ENCODE measurements at regions not wholly inside any gene's neighbourhood (a gene's known extent, or its start where the extent isn't known, plus 50 kb on each side); places are given as distances from the start of the nearest gene placed in this dataset.
A peak's percentile ranks its signal among the peaks of the same experiment; 100 is the strongest.

GRCh38 chr18:56171848-56172247 is 466.5 kb downstream of the TXNL1 start:
- Histone ChIP-seq H3K9ac (ENCODE audit: low read length) (no peak overlapping the region), H3K4me2 (ENCODE audit: low read length) (no peak overlapping the region), H3K56ac (ENCODE audit: low read length) (no peak overlapping the region), H3K27ac (ENCODE audit: low read depth, low read length) (no peak overlapping the region), H3K4me1 (ENCODE audit: control insufficient read depth, low read depth, low read length) (peaks cover 5% of the 10 kb centered on the region), H3K79me1 (ENCODE audit: low read length) (no peaks in the 10 kb centered on the region), H3K18ac (ENCODE audit: low read length) (peak overlapping the region; percentile 39), H3K36me3 (ENCODE audit: control insufficient read depth, insufficient read depth, low read length) (no peaks in the 10 kb centered on the region), H3K4me3 (ENCODE audit: low read length) (no peak overlapping the region), H3K27me3 (ENCODE audit: insufficient read depth, low read length, poor library complexity) (no peaks in the 10 kb centered on the region), H3K23ac (ENCODE audit: low read length) (no peak overlapping the region), H2BK120ac (ENCODE audit: low read depth, low read length) (no peak overlapping the region), H2AK5ac (ENCODE audit: low read length) (no peak overlapping the region), H4K5ac (ENCODE audit: low read length) (no peak overlapping the region), H3K79me2 (ENCODE audit: control insufficient read depth, insufficient read depth, low read length) (no peaks in the 10 kb centered on the region), H4K8ac (ENCODE audit: low read depth, low read length) (no peak overlapping the region), H3K4ac (ENCODE audit: low read depth, low read length) (no peak overlapping the region), H2BK15ac (replicated peaks; ENCODE audit: low read depth) (no peak overlapping the region), H2BK5ac (ENCODE audit: low read length) (no peak overlapping the region)
- DNase-seq = peak; percentile 15
- no CpG with 5 or more reads among the region's 2 CpGs for WGBS (ENCODE audit: extremely low coverage, insufficient coverage, low lambda C conversion rate)

- no CpG with 5 or more reads among the region's 5 CpGs for WGBS (ENCODE audit: extremely low coverage, insufficient coverage, low lambda C conversion rate)
- no peak overlapping the region for H2BK120ac ChIP-seq (ENCODE audit: low read depth, low read length)
- H3K27ac ChIP-seq (ENCODE audit: low read depth, low read length) = peak overlapping the region; percentile 74
- H2BK5ac ChIP-seq (ENCODE audit: low read length) = no peak overlapping the region
- H3K79me1 ChIP-seq (ENCODE audit: low read length) = no peaks in the 10 kb centered on the region
- DNase-seq = peak; percentile 90
- no peak overlapping the region for H4K5ac ChIP-seq (ENCODE audit: low read length)
- no peak overlapping the region for H3K23ac ChIP-seq (ENCODE audit: low read length)
- H3K36me3 ChIP-seq (ENCODE audit: control insufficient read depth, insufficient read depth, low read length) = no peaks in the 10 kb centered on the region
- no peak overlapping the region for H3K4ac ChIP-seq (ENCODE audit: low read depth, low read length)
- no peak overlapping the region for H2AK5ac ChIP-seq (ENCODE audit: low read length)
- H3K79me2 ChIP-seq (ENCODE audit: control insufficient read depth, insufficient read depth, low read length) = no peaks in the 10 kb centered on the region
- H3K4me2 ChIP-seq (ENCODE audit: low read length) = no peak overlapping the region
- no peak overlapping the region for H3K9ac ChIP-seq (ENCODE audit: low read length)
- peak overlapping the region; percentile 84 for H3K18ac ChIP-seq (ENCODE audit: low read length)
- H4K8ac ChIP-seq (ENCODE audit: low read depth, low read length) = peak overlapping the region; percentile 39
- no peak overlapping the region for H3K4me3 ChIP-seq (ENCODE audit: low read length)
- peak overlapping the region; percentile 44 for H3K56ac ChIP-seq (ENCODE audit: low read length)
- no peak overlapping the region for H2BK15ac ChIP-seq (replicated peaks; ENCODE audit: low read depth)
- H3K27me3 ChIP-seq (ENCODE audit: insufficient read depth, low read length, poor library complexity) = no peaks in the 10 kb centered on the region
- H3K4me1 ChIP-seq (ENCODE audit: control insufficient read depth, low read depth, low read length) = peaks cover 4% of the 10 kb centered on the region
These were observed 470.2 kb downstream of the TXNL1 start for GRCh38 chr18:56168049-56168781.

DNA sequence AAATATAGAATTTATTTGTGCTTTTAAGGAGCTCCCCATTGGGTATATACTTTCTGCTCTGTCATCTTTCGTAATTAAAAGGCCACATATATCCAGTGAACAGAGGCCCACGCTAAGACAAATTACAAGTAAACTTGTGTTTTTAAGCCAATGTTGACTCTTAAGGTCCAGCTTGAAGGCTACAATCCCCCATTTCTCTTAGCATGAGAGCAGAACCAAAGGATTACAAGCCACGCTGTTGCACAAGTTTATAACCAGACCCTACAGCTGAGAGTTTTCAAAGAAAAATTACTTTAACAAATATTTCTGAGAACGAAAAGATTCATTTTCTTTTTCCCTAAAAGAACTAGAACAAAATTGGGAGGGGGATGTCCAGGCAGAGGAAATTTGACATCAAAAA is 471.0 kb downstream of the TXNL1 start:
- no peak overlapping the region for H3K4me3 ChIP-seq (ENCODE audit: low read length)
- no peak overlapping the region for H3K27ac ChIP-seq (ENCODE audit: low read depth, low read length)
- H3K18ac ChIP-seq (ENCODE audit: low read length) = no peak overlapping the region
- H3K56ac ChIP-seq (ENCODE audit: low read length) = no peak overlapping the region
- H3K79me1 ChIP-seq (ENCODE audit: low read length) = no peaks in the 10 kb centered on the region
- H2BK15ac ChIP-seq (replicated peaks; ENCODE audit: low read depth) = no peak overlapping the region
- H2BK5ac ChIP-seq (ENCODE audit: low read length) = no peak overlapping the region
- no peak overlapping the region for H2AK5ac ChIP-seq (ENCODE audit: low read length)
- H3K9ac ChIP-seq (ENCODE audit: low read length) = no peak overlapping the region
- no peak for DNase-seq
- H3K23ac ChIP-seq (ENCODE audit: low read length) = no peak overlapping the region
- H4K8ac ChIP-seq (ENCODE audit: low read depth, low read length) = no peak overlapping the region
- H4K5ac ChIP-seq (ENCODE audit: low read length) = no peak overlapping the region
- no peaks in the 10 kb centered on the region for H3K36me3 ChIP-seq (ENCODE audit: control insufficient read depth, insufficient read depth, low read length)
- no CpG with 5 or more reads among the region's 4 CpGs for WGBS (ENCODE audit: extremely low coverage, insufficient coverage, low lambda C conversion rate)
- H3K4ac ChIP-seq (ENCODE audit: low read depth, low read length) = no peak overlapping the region
- peaks cover 1% of the 10 kb centered on the region for H3K4me1 ChIP-seq (ENCODE audit: control insufficient read depth, low read depth, low read length)
- no peak overlapping the region for H3K4me2 ChIP-seq (ENCODE audit: low read length)
- H3K79me2 ChIP-seq (ENCODE audit: control insufficient read depth, insufficient read depth, low read length) = no peaks in the 10 kb centered on the region
- no peaks in the 10 kb centered on the region for H3K27me3 ChIP-seq (ENCODE audit: insufficient read depth, low read length, poor library complexity)
- peak overlapping the region; percentile 82 for H2BK120ac ChIP-seq (ENCODE audit: low read depth, low read length)

GRCh38 chr18:56166914-56167313 is 471.5 kb downstream of the TXNL1 start:
- H3K4me2 ChIP-seq (ENCODE audit: low read length) = no peak overlapping the region
- H3K4ac ChIP-seq (ENCODE audit: low read depth, low read length) = no peak overlapping the region
- H3K36me3 ChIP-seq (ENCODE audit: control insufficient read depth, insufficient read depth, low read length) = no peaks in the 10 kb centered on the region
- H2BK5ac ChIP-seq (ENCODE audit: low read length) = no peak overlapping the region
- no peak overlapping the region for H2AK5ac ChIP-seq (ENCODE audit: low read length)
- H3K79me1 ChIP-seq (ENCODE audit: low read length) = no peaks in the 10 kb centered on the region
- H4K5ac ChIP-seq (ENCODE audit: low read length) = no peak overlapping the region
- no peak overlapping the region for H2BK120ac ChIP-seq (ENCODE audit: low read depth, low read length)
- H3K56ac ChIP-seq (ENCODE audit: low read length) = no peak overlapping the region
- peaks cover 1% of the 10 kb centered on the region for H3K4me1 ChIP-seq (ENCODE audit: control insufficient read depth, low read depth, low read length)
- H3K27me3 ChIP-seq (ENCODE audit: insufficient read depth, low read length, poor library complexity) = no peaks in the 10 kb centered on the region
- H3K27ac ChIP-seq (ENCODE audit: low read depth, low read length) = no peak overlapping the region
- no peaks in the 10 kb centered on the region for H3K79me2 ChIP-seq (ENCODE audit: control insufficient read depth, insufficient read depth, low read length)
- no peak overlapping the region for H4K8ac ChIP-seq (ENCODE audit: low read depth, low read length)
- no peak overlapping the region for H3K23ac ChIP-seq (ENCODE audit: low read length)
- H3K4me3 ChIP-seq (ENCODE audit: low read length) = no peak overlapping the region
- H3K18ac ChIP-seq (ENCODE audit: low read length) = no peak overlapping the region
- H2BK15ac ChIP-seq (replicated peaks; ENCODE audit: low read depth) = peak overlapping the region; percentile 22
- no peak overlapping the region for H3K9ac ChIP-seq (ENCODE audit: low read length)
- no peak for DNase-seq

- H2AK5ac ChIP-seq (ENCODE audit: low read length) = no peak overlapping the region
- H3K4ac ChIP-seq (ENCODE audit: low read depth, low read length) = no peak overlapping the region
- H3K36me3 ChIP-seq (ENCODE audit: control insufficient read depth, insufficient read depth, low read length) = no peaks in the 10 kb centered on the region
- no peak overlapping the region for H3K4me3 ChIP-seq (ENCODE audit: low read length)
- DNase-seq = no peak
- no peak overlapping the region for H2BK5ac ChIP-seq (ENCODE audit: low read length)
- no peak overlapping the region for H2BK15ac ChIP-seq (replicated peaks; ENCODE audit: low read depth)
- H3K23ac ChIP-seq (ENCODE audit: low read length) = no peak overlapping the region
- H3K4me1 ChIP-seq (ENCODE audit: control insufficient read depth, low read depth, low read length) = peaks cover 1% of the 10 kb centered on the region
- no peak overlapping the region for H2BK120ac ChIP-seq (ENCODE audit: low read depth, low read length)
- no peak overlapping the region for H3K4me2 ChIP-seq (ENCODE audit: low read length)
- no peaks in the 10 kb centered on the region for H3K79me2 ChIP-seq (ENCODE audit: control insufficient read depth, insufficient read depth, low read length)
- no peak overlapping the region for H3K27ac ChIP-seq (ENCODE audit: low read depth, low read length)
- H3K56ac ChIP-seq (ENCODE audit: low read length) = no peak overlapping the region
- H3K27me3 ChIP-seq (ENCODE audit: insufficient read depth, low read length, poor library complexity) = no peaks in the 10 kb centered on the region
- no peak overlapping the region for H3K9ac ChIP-seq (ENCODE audit: low read length)
- H4K5ac ChIP-seq (ENCODE audit: low read length) = no peak overlapping the region
- H3K18ac ChIP-seq (ENCODE audit: low read length) = no peak overlapping the region
- no CpG with 5 or more reads among the region's 5 CpGs for WGBS (ENCODE audit: extremely low coverage, insufficient coverage, low lambda C conversion rate)
- H4K8ac ChIP-seq (ENCODE audit: low read depth, low read length) = no peak overlapping the region
- H3K79me1 ChIP-seq (ENCODE audit: low read length) = no peaks in the 10 kb centered on the region
These were observed 472.6 kb downstream of the TXNL1 start for GRCh38 chr18:56165601-56166355.
